ENCODE measurements at regions not wholly inside any gene's neighbourhood (a gene's known extent, or its start where the extent isn't known, plus 50 kb on each side); places are given as distances from the start of the nearest gene placed in this dataset.
"Not testable (repeated sequence)": the region's sequence is repeated elsewhere in the genome, so short reads cannot be mapped to it uniquely, and the experiment has no call there.

DNA sequence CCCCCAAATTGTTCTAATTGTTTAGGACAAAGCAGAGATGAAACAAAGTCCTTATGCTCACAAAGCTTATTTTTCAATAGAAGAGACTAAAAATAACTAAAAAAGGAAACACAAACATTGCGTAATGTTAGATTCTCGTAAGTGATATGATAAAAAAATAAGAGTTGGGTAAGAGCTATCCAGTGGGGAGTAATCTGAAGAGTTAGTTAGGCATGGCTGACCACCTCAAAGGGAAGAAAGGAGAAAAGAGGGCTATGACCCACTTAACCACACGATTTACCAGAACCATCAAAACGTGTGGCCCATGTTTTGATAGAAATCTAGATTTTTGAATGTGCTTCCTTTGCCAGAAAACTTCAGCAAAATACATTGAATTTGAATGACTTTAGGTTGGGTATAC is 1296.8 kb upstream of the NUDT12 start:
- DNase-seq (ENCODE audit: low read depth): peak; percentile 9

DNA sequence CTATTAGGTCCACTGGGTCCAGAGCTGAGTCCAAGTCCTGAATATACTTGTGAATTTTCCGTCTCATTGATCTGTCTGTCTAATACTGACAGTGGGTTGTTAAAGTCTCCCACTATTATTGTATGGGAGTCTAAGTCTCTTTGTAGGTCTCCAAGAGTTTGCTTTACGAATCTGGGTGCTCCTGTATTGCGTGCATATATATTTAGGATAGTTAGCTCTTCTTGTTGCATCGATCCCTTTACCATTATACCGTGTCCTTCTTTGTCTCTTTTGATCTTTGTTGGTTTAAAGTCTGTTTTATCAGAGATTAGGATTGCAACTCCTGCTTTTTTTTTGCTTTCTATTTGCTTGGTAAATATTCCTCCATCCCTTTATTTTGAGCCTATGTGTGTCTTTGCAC is 1289.5 kb upstream of the NUDT12 start:
- not testable (repeated sequence) for DNase-seq (ENCODE audit: low read depth)

DNA sequence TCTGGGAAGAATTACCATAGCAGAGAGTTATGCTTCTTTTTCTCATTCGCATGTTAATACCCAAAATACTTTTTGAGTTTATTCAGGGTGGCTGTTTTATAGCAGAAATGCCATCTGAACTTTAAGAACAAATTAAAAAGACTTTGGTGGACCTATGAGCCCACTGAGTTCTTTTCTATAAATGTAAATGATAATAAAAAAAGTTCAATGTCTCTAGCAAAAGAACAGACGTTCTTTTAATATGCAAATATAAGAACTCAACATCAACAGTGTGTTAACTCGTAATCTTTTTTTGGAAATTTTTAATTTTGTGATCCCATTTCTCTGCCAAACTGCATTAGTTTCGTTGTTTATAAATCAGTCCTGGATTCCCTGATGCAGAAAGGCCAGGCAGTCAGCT is 1283.0 kb upstream of the NUDT12 start:
- DNase-seq (ENCODE audit: low read depth): no peak

DNA sequence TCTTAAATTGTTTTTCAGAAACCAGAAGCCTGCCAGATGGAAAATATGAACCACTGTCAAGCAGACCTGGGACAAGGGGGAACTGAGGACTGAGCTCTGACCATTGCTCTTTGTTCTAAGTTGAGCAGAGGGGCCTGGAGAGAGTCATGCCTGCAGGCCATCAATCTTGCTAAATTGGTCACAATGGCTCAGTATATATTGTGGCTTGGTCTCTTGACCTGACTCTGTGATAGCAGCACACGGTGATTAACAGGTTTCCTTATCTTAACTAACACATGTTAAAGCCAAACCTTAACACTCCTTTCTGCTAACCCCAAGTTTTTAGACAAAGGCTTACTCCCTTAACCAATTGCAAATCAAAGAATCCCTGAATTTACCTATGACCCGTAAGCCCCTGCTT is 1281.2 kb upstream of the NUDT12 start:
- DNase-seq (ENCODE audit: low read depth): no peak

DNA sequence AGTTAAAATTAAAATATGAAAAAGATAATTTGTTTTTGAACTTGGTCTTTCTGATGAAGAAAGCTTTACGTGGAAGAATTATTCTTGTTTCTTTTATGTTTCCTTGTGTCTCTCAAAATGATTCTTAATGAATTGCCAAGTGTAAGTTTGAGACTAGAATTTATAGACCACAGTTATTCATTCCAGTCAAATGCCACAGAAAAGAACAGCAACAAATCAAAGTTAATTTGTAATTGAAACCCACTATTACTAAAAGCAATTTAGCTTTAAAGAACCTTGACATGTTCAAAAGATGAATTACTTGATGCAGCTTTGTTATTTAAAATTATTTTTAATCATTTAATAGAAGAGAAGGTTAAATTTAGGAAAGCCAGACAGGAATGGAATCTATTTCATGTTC is 1277.7 kb upstream of the NUDT12 start:
- no peak for DNase-seq (ENCODE audit: low read depth)

DNA sequence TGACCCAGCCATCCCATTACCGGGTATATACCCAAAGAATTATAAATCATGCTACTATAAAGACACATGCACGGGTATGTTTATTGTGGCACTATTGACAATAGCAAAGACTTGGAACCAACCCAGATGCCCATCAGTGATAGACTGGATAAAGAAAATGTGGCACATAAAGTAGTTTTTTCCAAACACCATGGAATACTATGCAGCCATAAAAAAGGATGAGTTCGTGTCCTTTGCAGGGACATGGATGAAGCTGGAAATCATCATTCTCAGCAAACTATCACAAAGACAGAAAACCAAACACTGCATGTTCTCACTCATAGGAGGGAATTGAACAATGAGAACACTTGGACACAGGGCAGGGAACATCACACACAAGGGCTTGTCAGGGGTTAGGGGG is 1268.9 kb upstream of the NUDT12 start:
- DNase-seq (ENCODE audit: low read depth): not testable (repeated sequence)

DNA sequence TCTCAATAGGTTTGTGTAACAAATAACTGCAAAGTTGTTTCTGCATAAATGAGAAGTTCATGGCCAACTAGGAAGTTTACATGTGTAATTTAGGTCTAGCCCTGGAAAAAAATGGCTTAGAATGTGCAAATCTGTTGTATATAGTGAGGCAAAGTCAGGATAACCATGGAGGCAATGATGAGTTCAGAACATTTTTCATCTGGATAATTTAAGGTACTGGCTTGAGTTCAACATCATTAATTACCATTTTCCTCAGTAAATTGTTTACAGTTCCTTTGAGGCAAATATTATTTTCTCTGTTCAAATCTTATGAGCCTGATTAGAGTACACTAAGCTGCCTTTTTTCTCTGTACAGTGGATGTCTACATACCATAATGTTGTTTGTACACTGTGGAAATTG is 1259.0 kb upstream of the NUDT12 start:
- DNase-seq (ENCODE audit: low read depth): no peak

DNA sequence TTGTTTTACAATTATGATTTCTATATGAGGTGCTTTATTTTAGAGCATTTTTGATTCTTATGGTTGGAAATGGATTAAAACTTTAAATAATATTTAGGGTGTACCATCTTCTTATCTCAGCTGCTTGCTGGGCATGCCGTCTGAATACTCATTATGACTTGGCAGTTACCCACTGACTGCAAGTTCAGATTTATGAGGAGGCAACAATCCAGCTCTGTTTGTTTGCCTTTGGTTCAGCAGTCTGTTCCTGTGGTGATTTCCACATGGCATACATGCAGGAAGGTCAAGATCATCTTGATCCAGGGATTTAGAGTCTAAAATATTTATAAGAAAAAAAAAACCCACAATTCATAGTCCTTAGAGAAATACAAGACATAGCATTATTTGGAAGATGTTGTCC is 1254.5 kb upstream of the NUDT12 start:
- no peak for DNase-seq (ENCODE audit: low read depth)

DNA sequence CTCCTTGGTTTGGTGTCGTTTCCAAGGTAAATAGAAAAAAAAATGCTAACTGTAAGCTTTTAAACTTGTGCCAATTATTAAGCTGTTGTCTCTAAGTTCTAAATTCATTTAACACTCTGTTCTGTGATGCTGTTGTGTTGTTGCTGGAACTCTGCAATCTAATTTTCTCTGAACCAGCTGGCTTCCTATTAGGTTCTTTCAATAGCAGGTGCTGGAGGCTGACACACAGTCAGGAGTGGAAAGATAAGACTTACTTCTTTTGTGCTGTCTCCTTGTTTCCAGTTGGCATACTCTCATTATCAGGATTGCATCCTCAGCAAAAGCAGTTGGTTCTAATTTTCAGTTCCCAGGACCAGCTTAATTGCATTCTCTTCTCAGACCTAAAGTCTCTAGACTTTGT is 1252.6 kb upstream of the NUDT12 start:
- DNase-seq (ENCODE audit: low read depth): no peak

DNA sequence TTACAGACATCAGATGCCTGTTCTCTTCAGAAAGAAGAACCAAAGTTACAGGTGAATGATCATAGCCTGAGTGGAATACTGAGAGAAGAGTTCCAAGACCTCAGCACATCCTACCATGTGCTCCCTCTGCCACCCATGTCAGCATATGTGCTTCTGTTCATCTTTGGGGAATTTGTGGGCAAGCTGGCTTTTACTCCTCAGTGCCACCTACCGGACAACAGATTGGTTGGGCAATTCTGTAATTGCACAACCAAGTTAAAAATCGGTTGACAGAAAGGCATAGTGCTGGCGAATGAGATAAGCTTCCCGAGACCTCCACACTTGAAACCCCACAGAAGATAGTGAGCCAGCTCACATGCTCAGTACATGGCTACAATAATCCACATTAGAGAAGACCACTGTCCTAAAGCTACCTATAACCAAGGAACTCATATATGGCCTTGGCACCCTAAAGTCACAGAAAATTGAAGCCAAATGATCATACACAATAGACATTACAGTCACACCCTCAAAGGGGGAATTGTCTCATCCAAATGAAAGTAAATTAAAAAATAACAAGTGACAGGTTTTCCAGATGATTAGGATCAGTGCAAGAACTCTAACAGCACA is 1238.0 kb upstream of the NUDT12 start:
- DNase-seq (ENCODE audit: low read depth): no peak

DNA sequence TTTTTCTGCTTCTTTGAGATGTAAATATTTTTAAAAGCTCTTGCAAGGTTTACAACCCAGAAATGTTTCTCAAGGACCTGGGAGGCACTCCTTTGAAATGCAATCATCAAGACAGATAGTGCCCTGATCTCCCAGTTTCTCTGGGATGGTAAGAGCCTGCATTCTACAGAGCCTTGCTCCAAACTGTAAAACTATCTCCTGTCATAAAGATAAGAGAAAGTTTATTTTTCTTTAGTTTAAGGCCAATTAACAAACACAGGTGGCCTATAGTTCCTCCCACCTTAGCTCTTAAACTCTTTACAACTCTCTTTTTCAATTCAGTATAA is 1231.1 kb upstream of the NUDT12 start:
- DNase-seq (ENCODE audit: low read depth): no peak

DNA sequence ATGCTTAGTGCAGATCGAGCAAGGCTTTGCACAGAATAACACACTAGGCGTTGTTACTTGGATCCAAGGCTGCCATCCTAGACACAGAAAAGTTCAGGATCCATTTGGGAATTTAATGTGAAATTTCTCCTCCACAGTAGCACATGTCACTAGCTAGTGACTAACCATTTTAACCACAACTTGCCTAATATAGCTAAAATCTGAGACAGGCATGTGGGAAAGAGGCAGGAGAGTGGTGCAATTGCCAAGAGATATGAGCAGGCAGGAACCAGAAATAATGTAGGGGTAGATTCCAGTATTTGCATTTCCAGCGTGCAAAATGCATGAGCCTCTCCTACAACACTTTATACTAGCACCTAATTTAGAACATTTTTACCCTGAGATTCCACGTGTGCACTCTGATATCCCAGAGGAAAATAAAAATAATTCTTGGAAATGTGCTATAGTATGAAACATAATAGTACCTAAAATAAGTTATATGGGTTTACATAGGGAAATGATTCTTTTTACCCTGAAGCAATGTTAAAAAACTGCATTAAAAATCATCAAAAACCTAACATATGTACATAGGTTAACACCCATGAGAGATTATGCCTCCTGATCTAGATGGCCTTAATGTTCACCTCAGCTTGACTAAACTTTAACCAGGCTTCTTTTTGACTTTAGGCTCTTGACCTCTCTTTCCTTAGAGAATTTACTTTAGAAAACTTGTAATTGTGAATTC is 1230.6 kb upstream of the NUDT12 start:
- DNase-seq (ENCODE audit: low read depth): peak; percentile 43

DNA sequence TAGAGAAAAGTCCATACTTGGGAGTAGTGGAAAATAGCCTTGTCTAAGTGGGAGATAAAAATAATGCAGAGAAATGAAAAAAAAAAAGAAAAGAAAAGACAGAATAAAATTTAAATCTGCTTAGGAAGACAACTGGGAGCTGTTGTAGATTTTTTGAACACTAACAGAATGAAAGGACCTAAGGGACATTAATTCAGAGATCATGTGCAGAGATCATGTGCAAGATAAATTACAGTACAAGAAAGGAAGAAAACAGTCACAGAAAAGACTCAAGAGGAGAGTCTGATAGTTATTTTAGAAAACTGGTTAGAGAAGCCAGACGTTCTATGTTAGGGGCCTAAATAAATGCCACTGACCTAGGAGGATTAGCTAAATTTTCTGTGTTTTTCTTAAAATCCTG is 1226.8 kb upstream of the NUDT12 start:
- DNase-seq (ENCODE audit: low read depth): no peak

DNA sequence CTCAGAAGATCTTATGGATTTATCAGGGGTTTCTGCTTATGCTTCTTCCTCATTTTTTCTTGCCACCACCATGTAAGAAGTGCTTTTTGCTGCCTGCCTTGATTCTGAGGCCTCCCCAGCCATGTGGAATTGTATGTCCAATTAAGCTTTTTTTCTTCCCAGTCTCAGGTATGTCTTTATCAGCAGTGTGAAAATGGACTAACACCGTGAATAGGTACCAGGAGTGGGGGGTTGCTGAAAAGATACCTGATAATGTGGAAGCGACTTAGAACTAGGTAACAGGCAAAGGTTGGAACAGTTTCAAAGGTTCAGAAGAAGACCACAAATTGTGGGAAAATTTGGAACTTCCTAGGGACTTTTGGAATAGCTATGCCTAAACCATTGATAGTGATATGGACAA is 1222.5 kb upstream of the NUDT12 start:
- no peak for DNase-seq (ENCODE audit: low read depth)

DNA sequence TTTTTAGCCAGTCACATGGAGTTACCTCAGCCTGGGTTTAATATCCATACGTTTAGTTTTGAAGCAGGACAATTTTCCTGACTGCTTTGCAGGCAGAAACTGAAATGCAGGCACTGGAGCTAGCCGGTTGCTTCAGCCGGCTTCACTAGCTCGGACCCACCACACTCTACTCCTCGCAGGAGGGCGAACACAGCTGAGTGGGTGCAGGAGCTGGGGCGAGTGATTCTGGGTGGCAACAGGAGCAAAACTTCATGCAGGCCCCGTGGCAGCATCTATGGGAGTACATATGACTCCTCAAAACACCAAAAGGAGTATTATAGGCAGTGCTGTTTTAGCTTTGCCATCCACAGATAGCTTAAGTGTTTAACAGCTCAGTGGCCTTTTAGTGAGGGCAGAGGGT is 1211.8 kb upstream of the NUDT12 start:
- DNase-seq (ENCODE audit: low read depth): no peak

DNA sequence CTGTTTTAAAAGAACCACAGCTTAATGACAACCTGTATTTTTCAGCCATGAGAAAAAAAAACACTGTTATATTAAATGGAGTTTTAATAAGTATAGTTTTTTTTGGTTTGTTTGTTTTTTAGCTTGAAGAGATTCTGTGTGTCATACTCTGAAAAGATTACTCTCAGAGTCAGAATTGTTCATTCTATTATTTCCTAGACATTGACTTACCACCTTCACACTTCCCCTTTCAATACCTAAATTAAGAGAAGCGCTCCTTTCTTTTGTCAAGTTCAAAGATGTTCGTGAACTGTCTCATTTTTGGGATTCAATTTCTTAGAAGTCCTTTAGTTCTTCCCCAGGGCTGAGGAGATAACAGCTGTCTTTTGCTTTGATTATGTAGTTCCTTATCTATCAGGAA is 1201.6 kb upstream of the NUDT12 start:
- DNase-seq (ENCODE audit: low read depth): no peak

DNA sequence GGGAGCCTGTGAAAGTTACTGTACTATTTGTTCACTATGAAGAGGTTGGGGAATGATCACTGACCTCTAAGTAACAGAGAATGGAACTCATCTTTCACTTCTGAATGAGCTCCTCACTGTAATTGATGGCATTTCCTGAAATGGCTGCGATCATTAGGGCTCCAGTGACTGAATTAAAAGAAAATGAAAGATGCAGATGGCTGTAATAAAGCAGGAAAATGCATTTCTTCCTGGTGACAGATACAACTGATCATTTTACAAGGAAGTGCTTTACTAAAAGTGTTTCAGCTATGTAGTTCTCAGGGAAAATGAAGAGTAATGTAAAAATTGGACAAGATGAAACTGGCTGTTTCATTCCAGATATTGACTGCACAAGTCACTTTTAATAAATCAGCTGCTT is 1200.6 kb upstream of the NUDT12 start:
- DNase-seq (ENCODE audit: low read depth): no peak

DNA sequence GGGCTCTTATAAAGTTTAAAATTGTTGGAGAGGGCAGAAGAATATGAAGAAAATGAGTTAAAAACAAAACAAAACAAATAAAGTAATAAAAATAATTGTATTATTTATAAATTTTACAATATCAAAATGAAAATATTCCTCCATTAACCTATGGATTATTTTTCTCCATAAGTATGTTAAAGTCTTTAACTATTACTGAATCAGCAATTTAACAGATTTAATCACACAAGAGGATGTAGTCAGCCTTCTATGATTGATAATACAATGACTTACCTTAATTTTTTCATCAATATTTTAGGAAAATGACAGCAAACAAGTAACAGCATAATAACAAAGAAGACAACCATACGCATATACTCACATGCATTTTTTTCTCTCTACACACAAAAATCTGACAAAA is 1195.3 kb upstream of the NUDT12 start:
- no peak for DNase-seq (ENCODE audit: low read depth)

DNA sequence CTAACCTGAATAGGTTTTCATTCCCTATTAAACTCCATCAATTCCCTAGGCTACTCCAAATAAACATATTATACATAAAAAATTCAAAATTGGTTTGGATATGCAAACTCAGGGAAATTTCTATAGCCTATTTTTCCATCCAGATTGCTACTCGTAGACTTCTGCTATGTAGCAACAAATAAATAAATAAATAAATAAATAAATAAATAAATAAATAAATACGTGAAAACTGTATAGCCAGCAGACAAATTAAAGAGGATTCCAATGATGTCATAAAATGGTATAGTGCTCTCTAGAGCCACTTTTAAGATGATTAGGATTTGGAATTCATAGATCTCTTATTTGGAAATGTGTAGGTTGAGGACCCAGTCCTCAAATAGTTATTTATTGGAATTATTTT is 1193.2 kb upstream of the NUDT12 start:
- DNase-seq (ENCODE audit: low read depth): no peak

DNA sequence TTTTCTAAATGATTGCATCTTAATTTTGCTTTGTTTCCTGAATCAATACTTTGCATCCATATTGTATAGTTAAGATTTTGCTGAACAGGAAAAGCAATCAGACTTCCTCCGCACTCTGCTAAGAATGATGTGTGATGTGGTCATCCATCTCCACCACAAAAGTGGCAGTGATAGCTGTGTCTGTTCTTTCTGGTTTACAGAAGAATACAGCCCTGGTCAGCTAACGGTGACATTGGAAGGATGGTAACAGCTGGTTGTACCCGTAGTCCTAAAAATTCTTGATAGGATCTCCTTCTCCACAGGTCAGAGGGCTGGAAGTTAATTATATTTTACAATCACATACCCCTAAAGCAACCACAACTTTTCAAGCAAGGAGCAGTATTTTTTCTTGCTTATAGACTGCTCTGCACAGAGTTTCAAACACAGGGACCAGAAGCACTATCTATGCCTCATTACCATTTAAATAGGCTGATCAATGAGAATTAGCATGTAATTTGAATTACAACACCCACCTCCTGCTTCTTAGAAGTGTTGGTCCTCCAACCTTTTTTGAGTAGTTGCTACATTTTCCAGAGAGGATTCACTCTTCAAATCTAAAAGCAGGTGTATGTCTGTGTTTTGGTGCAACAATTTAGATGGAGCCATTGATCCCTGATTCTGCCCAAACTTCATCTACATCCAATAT is 1191.9 kb upstream of the NUDT12 start:
- DNase-seq (ENCODE audit: low read depth): no peak

DNA sequence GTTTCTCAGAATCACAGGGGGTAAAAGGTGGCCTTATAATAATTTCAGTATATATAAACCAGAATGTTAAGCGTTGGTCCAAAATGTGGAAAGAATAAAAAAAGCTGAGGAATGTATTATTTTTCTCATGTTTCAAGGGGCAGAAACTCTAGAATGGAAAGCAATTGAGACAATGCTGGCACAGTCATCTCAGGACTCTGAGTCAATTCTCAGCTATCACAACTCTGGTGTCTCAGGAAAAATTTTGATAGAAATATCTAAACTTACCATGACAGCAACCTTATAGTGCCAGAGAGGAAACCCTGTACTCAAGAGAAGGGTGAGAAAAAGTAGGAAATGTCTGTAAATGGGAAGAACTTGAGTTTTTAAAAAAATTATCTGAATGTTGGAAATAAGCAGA is 1189.4 kb upstream of the NUDT12 start:
- DNase-seq (ENCODE audit: low read depth): no peak

DNA sequence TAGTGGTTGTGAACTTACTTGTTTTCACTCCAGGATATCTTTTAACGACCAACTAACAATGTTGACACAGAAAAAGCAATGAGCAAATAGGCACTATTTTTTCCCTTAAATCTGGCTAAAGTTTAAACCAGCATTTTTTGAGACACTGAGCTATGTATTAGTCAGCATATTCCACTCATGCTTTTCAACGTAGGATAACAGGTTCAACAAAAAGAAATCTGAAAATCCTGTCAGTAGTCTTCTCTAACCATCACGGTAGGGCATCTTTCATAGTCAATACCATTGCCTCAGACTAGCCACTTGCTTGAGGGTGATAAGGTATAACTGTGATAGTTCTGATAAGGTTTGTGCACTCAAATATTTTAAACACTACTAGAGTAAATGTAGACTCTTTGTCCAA is 1177.3 kb upstream of the NUDT12 start:
- DNase-seq (ENCODE audit: low read depth): no peak

DNA sequence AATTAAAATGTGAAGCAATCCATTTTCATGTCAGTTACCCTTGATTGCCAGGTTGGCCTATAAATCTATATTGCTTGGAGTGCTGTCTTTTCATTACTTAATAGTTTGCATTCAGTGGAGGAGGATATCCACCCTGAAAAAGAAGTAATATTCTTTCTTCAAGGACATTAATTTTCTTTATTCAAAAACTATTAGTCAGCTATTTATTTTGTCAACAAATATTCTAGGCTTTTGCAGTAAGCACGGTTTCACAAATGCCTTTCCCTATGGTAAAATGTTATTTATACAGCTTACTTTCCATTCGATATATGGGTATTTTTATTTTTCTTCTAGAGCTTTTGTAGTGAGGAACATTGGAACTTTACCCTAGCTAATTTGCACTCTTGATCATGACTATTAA is 1176.9 kb upstream of the NUDT12 start:
- no peak for DNase-seq (ENCODE audit: low read depth)

DNA sequence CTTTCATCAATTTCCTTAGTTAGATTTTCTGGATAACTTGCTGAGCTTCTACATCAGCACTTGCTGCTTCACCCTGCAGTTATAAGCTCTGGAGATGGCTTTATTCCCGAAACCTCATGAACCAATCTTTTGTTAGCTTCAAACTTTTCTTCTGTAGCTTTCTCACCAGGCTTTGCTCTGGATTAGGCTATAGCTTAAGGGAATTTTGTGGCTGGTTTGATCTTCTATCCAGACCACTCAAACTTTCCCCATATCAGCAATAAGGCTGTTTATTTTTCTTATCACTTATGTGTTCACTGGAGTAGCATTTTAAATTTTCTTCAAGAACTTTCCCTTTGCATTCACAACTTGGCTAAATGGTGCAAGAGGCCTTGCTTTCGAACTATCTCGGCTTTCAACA is 1173.5 kb upstream of the NUDT12 start:
- DNase-seq (ENCODE audit: low read depth): no peak

Data from stromal cell of bone marrow (primary cell).